ENCODE measurements at regions not wholly inside any gene's neighbourhood (a gene's known extent, or its start where the extent isn't known, plus 50 kb on each side); places are given as distances from the start of the nearest gene placed in this dataset.
"Not testable (repeated sequence)": the region's sequence is repeated elsewhere in the genome, so short reads cannot be mapped to it uniquely, and the experiment has no call there.

DNA sequence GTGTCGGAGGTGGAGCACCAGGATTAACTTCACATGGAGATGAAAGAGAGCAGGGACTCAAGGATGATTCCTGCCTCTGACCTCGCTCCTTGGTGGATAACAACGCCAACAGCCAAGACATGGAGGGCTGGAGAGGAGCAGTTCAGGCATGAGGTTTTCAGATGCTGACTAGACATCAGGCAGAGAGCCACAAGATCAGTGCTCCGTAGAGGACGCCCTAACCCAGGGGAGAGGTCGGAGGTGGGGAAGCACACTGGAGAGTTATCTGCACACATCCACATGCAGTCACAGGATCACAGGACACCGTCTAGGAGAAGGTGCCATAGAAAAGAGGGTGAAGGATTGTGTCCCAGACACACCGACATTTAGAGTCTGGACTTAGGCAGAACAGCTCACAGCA lies 344.3 kb downstream of the EIPR1 start:
- Histone ChIP-seq H2AFZ (no peak overlapping the region), H3K9me2 (ENCODE audit: insufficient read depth) (no peaks in the 10 kb centered on the region), H3K9me3 (ENCODE audit: insufficient read depth, low read depth) (no peaks in the 10 kb centered on the region), H3K4me1 (replicated peaks; ENCODE audit: insufficient read depth) (no peaks in the 10 kb centered on the region), H3F3A (ENCODE audit: insufficient read depth, low read depth) (no peaks in the 10 kb centered on the region), H3K79me2 (ENCODE audit: low read depth) (no peaks in the 10 kb centered on the region), H3K27ac (no peak overlapping the region), H3K36me3 (ENCODE audit: low read depth) (no peaks in the 10 kb centered on the region), H3K4me3 (no peak overlapping the region), H4K20me1 (ENCODE audit: insufficient read depth) (no peaks in the 10 kb centered on the region), H3K4me2 (no peak overlapping the region), H3K27me3 (ENCODE audit: insufficient read depth, low read depth) (peaks cover 81% of the 10 kb centered on the region)
- no peak for TF ChIP-seq EZH2 (IDR thresholded peaks at IDR 0.05; ENCODE audit: low read depth)
- TF ChIP-seq, protein P1, sequence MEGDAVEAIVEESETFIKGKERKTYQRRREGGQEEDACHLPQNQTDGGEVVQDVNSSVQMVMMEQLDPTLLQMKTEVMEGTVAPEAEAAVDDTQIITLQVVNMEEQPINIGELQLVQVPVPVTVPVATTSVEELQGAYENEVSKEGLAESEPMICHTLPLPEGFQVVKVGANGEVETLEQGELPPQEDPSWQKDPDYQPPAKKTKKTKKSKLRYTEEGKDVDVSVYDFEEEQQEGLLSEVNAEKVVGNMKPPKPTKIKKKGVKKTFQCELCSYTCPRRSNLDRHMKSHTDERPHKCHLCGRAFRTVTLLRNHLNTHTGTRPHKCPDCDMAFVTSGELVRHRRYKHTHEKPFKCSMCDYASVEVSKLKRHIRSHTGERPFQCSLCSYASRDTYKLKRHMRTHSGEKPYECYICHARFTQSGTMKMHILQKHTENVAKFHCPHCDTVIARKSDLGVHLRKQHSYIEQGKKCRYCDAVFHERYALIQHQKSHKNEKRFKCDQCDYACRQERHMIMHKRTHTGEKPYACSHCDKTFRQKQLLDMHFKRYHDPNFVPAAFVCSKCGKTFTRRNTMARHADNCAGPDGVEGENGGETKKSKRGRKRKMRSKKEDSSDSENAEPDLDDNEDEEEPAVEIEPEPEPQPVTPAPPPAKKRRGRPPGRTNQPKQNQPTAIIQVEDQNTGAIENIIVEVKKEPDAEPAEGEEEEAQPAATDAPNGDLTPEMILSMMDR (conservative IDR thresholded peaks at IDR 0.05): no peak
- intact Hi-C loops (cut with micrococcal nuclease; ENCODE audit: unreplicated experiment): no loop called here
- no TSS peak for BruUV-seq (replicated peaks)
- no peak for DNase-seq
- POLR2A ChIA-PET (ENCODE audit: unreplicated experiment): no interaction called here
- CTCF ChIA-PET: no interaction called here

DNA sequence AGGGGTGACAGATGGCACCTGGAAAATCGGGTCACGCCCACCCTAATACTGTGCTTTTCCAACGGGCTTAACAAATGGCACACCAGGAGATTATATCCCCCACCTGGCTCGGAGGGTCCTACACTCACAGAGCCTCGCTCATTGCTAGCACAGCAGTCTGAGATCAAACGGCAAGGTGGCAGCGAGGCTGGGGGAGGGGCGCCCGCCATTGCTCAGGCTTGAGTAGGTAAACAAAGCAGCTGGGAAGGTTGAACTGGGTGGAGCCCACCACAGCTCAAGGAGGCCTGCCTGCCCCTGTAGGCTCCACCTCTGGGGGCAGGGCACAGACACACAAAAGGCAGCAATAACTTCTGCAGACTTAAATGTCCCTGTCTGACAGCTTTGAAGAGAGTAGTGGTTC lies 346.8 kb downstream of the EIPR1 start:
- H3K27ac ChIP-seq; H3K9me3 ChIP-seq (ENCODE audit: insufficient read depth, low read depth); H3K79me2 ChIP-seq (ENCODE audit: low read depth); H3K9me2 ChIP-seq (ENCODE audit: insufficient read depth); POLR2A ChIA-PET (ENCODE audit: unreplicated experiment); H4K20me1 ChIP-seq (ENCODE audit: insufficient read depth); H3K4me2 ChIP-seq; intact Hi-C loops (cut with micrococcal nuclease; ENCODE audit: unreplicated experiment); BruUV-seq (replicated peaks); DNase-seq; H3K4me1 ChIP-seq (replicated peaks; ENCODE audit: insufficient read depth); CTCF ChIA-PET; H3K36me3 ChIP-seq (ENCODE audit: low read depth); H2AFZ ChIP-seq; H3F3A ChIP-seq (ENCODE audit: insufficient read depth, low read depth); H3K4me3 ChIP-seq: not testable (repeated sequence)
- peaks cover 76% of the 10 kb centered on the region for H3K27me3 ChIP-seq (ENCODE audit: insufficient read depth, low read depth)

DNA sequence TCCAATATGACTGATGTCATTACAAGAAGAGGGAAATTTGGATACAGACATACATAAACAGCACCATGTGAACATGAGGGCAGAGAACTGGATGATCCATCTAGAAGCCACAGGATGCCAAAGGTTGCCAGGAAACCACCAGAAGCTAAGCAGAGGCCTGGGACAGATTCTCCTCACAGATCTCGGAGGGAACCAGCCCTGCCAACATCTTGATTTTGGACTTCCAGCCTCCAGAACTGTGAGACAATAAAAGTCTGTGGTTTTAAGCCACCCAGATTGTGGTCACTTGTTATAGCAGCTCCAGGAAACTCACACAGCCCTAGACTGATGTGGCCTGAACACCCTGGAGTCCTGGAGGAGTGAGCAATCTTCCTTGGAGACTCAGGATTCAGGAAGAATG lies 351.6 kb downstream of the EIPR1 start:
- Histone ChIP-seq H3K27me3 (ENCODE audit: insufficient read depth, low read depth) (peaks cover 85% of the 10 kb centered on the region), H3K9me2 (ENCODE audit: insufficient read depth) (no peaks in the 10 kb centered on the region), H3K79me2 (ENCODE audit: low read depth) (no peaks in the 10 kb centered on the region), H3K27ac (no peak overlapping the region), H2AFZ (no peak overlapping the region), H4K20me1 (ENCODE audit: insufficient read depth) (no peaks in the 10 kb centered on the region), H3K36me3 (ENCODE audit: low read depth) (no peaks in the 10 kb centered on the region), H3K9me3 (ENCODE audit: insufficient read depth, low read depth) (no peaks in the 10 kb centered on the region), H3K4me1 (replicated peaks; ENCODE audit: insufficient read depth) (no peaks in the 10 kb centered on the region), H3K4me2 (no peak overlapping the region), H3K4me3 (no peak overlapping the region), H3F3A (ENCODE audit: insufficient read depth, low read depth) (no peaks in the 10 kb centered on the region)
- intact Hi-C loops (cut with micrococcal nuclease; ENCODE audit: unreplicated experiment): no loop called here
- ChIA-PET POLR2A (ENCODE audit: unreplicated experiment) (no interaction called here), CTCF (no interaction called here)
- BruUV-seq (replicated peaks): no TSS peak
- TF ChIP-seq, protein P1 (conservative IDR thresholded peaks at IDR 0.05): no peak
- no peak for TF ChIP-seq EZH2 (IDR thresholded peaks at IDR 0.05; ENCODE audit: low read depth)
- DNase-seq: no peak

DNA sequence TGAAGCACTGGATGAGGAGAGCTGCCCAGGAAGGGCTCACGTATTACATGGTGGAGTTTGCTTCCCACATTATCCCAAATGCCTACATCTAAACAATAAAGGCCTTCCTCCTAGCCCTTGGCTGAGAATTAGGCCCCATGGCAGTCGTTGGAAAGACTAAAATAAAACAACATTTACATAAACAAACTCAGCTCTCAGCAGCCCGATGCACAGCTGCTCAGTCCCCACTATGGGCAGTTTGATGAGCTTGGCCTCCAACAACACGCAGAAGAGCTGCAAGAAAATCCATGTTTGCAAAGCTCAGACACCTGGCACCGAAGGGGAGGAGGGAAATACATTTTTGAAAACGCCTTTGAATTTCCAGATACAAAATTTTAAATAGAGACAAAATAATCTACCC lies 352.4 kb downstream of the EIPR1 start:
- no peak for TF ChIP-seq EZH2 (IDR thresholded peaks at IDR 0.05; ENCODE audit: low read depth)
- TF ChIP-seq, protein P1 (conservative IDR thresholded peaks at IDR 0.05): no peak
- CTCF ChIA-PET: no interaction called here
- H3K4me3 ChIP-seq: no peak overlapping the region
- BruUV-seq (replicated peaks): no TSS peak
- no peaks in the 10 kb centered on the region for H3K9me2 ChIP-seq (ENCODE audit: insufficient read depth)
- no peaks in the 10 kb centered on the region for H4K20me1 ChIP-seq (ENCODE audit: insufficient read depth)
- no peaks in the 10 kb centered on the region for H3K36me3 ChIP-seq (ENCODE audit: low read depth)
- POLR2A ChIA-PET (ENCODE audit: unreplicated experiment): no interaction called here
- H2AFZ ChIP-seq: no peak overlapping the region
- H3K4me1 ChIP-seq (replicated peaks; ENCODE audit: insufficient read depth): no peaks in the 10 kb centered on the region
- intact Hi-C loops (cut with micrococcal nuclease; ENCODE audit: unreplicated experiment): no loop called here
- H3K9me3 ChIP-seq (ENCODE audit: insufficient read depth, low read depth): no peaks in the 10 kb centered on the region
- no peak for DNase-seq
- no peaks in the 10 kb centered on the region for H3K79me2 ChIP-seq (ENCODE audit: low read depth)
- no peaks in the 10 kb centered on the region for H3F3A ChIP-seq (ENCODE audit: insufficient read depth, low read depth)
- no peak overlapping the region for H3K4me2 ChIP-seq
- peaks cover 90% of the 10 kb centered on the region for H3K27me3 ChIP-seq (ENCODE audit: insufficient read depth, low read depth)
- no peak overlapping the region for H3K27ac ChIP-seq

Measured in PC-9 (cell line).